LNCaP clone FGC (cell line): ENCODE measurements at regions not wholly inside any gene's neighbourhood (a gene's known extent, or its start where the extent isn't known, plus 50 kb on each side); places are given as distances from the start of the nearest gene placed in this dataset.

Source experiments
- DNase-seq: peaks from one replicate; pipeline ENCODE4 v3.0.0-alpha.2; 2011; ENCODE audit warnings: low read depth
- H3K4me3 ChIP-seq: 2 replicates; pipeline ENCODE4 v1.5.1; 2011; ENCODE audit warnings: mild to moderate bottlenecking, low read depth, low read length, control low read depth
- TF ChIP-seq, protein P1 (sequence below): IDR thresholded peaks from 2 replicates; pipeline ENCODE4 v1.5.1; 2012; ENCODE audit warnings: mild to moderate bottlenecking; ENCODE audit not compliant: control insufficient read depth, insufficient read depth; ENCODE audit errors: extremely low read depth

DNA sequence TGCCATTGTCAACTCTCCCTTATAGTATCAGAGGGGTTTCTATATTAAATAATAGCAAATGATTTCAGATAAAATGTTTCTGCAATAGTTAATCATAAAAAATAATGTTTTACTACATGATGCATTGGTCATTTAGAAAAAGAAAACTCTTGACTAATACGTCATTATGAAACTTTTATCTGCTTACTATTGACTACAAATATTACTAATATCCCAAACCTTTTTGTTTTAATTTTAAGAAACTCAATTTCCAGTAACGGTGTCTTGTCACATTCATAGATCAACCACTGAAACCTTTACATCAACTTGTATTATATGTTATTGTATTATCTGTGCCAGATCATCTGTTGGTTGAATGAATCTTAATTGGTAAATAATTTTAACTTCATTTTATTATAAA lies 482.9 kb upstream of the SLC35B3 start:
- H3K4me3 ChIP-seq, result no peak overlapping the region
- TF ChIP-seq, protein P1, sequence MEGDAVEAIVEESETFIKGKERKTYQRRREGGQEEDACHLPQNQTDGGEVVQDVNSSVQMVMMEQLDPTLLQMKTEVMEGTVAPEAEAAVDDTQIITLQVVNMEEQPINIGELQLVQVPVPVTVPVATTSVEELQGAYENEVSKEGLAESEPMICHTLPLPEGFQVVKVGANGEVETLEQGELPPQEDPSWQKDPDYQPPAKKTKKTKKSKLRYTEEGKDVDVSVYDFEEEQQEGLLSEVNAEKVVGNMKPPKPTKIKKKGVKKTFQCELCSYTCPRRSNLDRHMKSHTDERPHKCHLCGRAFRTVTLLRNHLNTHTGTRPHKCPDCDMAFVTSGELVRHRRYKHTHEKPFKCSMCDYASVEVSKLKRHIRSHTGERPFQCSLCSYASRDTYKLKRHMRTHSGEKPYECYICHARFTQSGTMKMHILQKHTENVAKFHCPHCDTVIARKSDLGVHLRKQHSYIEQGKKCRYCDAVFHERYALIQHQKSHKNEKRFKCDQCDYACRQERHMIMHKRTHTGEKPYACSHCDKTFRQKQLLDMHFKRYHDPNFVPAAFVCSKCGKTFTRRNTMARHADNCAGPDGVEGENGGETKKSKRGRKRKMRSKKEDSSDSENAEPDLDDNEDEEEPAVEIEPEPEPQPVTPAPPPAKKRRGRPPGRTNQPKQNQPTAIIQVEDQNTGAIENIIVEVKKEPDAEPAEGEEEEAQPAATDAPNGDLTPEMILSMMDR, result no peak
- no peak for DNase-seq

DNA sequence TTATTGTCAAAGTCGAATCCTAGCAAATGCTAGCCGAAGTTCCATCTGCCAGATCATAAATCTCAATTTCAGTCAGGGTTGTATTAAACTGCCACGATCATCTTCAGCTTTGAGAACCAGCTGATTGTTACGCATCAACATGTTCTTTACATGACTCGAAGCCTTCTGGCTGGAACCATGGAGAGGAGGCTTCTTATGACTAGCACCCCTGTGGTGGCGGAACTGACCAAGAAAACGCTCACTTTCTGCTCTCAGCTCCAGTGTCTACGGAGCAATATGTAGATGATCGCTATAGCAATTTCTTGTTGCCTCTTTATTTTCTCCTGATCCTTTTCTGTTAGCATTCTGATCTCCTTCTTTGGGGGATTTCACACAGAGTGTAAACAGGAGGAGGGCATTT lies 479.4 kb upstream of the SLC35B3 start:
- no peak for DNase-seq
- H3K4me3 ChIP-seq, result no peak overlapping the region
- TF ChIP-seq, protein P1, result no peak

DNA sequence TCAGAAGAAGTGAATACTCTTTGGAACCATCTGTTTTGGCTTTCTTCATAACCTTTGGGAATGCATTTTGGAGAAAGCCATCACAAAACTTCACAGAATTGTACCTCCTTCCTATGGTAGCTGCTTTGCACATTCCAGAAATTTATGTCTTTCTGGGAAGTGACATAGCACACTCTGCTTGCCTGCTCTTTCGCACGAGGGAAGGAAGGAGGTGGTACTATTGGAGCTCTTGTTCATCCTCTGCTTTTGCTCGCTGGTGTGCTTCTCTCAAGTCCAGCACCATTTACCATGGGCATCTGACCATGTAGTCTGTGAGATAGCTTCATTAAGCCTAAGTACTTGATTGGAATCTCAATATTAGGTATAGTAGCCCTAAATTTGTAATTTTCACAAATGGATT lies 473.3 kb upstream of the SLC35B3 start:
- DNase-seq, result no peak
- TF ChIP-seq, protein P1, result no peak
- H3K4me3 ChIP-seq, result no peak overlapping the region

DNA sequence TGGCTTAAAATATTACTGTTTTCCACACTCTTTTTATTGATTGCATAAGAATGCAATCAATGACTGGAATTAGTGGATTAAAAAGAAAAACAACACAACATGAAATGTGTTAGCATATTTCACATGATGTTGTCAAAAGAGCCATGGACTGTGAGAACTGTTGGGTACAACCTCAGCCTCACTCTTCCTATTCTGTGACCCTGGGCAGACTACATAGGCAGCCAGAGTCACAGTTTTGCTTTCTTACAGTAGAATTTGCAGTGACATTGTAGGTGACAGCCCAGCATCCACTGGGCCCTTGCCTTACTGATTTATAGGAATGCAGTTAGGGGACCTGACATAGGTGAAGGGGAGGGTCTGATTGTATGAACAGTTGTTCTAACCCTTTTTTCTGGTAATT lies 471.4 kb upstream of the SLC35B3 start:
- TF ChIP-seq, protein P1, result no peak
- DNase-seq, result no peak
- H3K4me3 ChIP-seq, result no peak overlapping the region

DNA sequence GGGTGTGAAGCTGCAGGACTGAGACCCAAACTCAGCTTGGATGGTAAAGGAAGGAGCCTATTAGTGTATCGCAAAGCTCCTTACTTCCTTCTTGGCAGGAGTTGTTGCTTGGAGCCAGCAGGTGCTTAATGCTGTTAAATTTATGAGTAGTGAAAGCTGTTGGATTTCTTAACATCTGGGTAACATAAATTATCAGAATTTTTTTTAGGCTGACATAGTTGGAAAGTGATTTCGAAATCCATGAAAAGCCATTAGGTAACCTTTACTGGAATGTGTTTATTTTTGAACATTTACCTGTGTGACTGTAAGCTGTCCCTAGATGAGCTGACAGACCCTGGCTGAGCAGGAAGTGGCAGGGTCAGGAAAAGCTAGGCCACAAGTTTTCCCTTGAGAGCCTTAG lies 470.4 kb upstream of the SLC35B3 start:
- DNase-seq, result peak; percentile 13
- TF ChIP-seq, protein P1, result no peak

DNA sequence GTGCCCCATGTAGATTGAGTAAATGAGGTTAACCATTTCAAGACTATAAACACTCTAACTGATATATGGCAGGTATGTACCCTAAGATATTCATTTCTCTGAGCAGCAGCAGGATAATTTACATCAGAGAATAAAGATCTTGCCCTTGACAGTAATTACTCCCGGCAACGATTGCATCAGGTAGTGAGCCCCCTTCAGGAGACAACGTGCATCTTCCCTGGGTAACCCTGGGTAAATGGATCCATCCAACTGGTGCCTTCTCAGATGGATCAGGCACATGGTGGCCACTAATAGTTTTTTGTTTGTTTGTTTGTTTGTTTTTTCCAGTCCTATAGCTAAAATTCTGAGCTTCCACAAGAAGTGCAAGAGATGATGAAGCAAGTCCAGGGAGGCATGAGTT lies 469.4 kb upstream of the SLC35B3 start:
- TF ChIP-seq, protein P1, result peak; percentile 16; the same call in 1 of the 2 replicates
- H3K4me3 ChIP-seq, result no peak overlapping the region
- DNase-seq, result no peak

More for the DNA sequence above, 470.4 kb upstream of the SLC35B3 start:
- H3K4me3 ChIP-seq, result no peak overlapping the region

DNA sequence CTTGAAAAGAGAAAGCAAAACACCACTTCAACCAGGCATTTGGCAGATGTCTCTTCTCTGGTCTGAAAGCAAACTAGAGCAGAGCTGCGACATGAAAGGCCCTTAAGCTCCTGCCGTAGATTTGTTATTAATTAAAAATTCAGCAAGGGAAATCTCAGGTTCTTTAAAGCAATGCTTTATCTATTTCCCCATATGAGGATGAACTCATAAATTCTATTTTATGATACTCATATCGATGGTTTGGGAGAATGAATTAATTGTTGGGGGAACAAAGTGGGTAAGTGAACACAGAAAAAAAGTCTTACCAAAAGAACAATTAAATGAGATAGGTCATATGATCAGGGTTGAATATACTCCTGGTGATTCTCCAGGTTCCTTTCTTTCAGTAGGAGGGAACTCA lies 464.7 kb upstream of the SLC35B3 start:
- no peak overlapping the region for H3K4me3 ChIP-seq
- DNase-seq, result no peak
- TF ChIP-seq, protein P1, result no peak
